GM10266 (cell line): ENCODE measurements at regions not wholly inside any gene's neighbourhood (a gene's known extent, or its start where the extent isn't known, plus 50 kb on each side); places are given as distances from the start of the nearest gene placed in this dataset.

Experiments used
- DNase-seq: peaks from one replicate; pipeline ENCODE4 v3.0.0; 2012; ENCODE audit errors: extremely low spot score
- TF ChIP-seq, protein P1 (sequence below): IDR thresholded peaks from 2 replicates; pipeline ENCODE4 v1.5.1; 2012; ENCODE audit warnings: mild to moderate bottlenecking, low read depth; ENCODE audit not compliant: control insufficient read depth, insufficient read depth; ENCODE audit errors: missing control alignments

- TF ChIP-seq, protein P1, sequence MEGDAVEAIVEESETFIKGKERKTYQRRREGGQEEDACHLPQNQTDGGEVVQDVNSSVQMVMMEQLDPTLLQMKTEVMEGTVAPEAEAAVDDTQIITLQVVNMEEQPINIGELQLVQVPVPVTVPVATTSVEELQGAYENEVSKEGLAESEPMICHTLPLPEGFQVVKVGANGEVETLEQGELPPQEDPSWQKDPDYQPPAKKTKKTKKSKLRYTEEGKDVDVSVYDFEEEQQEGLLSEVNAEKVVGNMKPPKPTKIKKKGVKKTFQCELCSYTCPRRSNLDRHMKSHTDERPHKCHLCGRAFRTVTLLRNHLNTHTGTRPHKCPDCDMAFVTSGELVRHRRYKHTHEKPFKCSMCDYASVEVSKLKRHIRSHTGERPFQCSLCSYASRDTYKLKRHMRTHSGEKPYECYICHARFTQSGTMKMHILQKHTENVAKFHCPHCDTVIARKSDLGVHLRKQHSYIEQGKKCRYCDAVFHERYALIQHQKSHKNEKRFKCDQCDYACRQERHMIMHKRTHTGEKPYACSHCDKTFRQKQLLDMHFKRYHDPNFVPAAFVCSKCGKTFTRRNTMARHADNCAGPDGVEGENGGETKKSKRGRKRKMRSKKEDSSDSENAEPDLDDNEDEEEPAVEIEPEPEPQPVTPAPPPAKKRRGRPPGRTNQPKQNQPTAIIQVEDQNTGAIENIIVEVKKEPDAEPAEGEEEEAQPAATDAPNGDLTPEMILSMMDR, result no peak
- no peak for DNase-seq
Measured at GRCh38 chr10:58990693-58991092, 185.8 kb upstream of the PHYHIPL start.

GRCh38 chr10:58991856-58992255 lies 184.6 kb upstream of the PHYHIPL start:
- no peak for DNase-seq
- TF ChIP-seq, protein P1, result no peak

DNA sequence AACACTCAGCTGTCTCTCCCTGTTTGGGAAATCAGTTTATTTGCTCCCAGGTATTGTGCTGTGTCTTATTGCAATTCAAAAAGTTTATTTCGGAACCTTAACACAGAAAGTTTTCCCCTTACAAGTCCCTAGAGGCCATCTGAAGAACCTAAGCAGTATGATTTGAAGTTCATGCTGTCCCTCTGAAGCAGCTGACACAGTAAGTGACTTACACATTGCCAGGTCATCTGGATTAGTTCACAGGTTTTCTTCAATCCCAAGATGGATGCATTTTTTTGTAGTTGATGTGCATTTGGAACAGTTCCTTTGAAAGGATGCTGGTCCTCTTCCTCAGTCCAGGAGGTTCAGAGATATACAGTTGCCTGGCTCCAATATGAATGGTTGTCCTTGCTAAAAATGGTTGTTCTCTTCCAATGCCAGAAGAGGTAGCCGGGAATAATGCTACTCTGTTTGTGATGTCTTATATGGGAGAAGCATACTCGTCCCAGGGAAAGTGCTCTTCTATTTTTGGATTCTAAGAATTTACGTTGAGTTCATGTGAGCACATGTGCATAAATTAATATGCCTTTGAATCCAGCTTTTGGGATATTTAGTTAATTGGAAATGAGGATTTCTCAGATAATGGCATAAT lies 183.5 kb upstream of the PHYHIPL start:
- TF ChIP-seq, protein P1, result no peak
- DNase-seq, result no peak

- TF ChIP-seq, protein P1, result no peak
- peak; percentile 30 for DNase-seq
Measured at GRCh38 chr10:58993480-58994221, 182.8 kb upstream of the PHYHIPL start.

DNA sequence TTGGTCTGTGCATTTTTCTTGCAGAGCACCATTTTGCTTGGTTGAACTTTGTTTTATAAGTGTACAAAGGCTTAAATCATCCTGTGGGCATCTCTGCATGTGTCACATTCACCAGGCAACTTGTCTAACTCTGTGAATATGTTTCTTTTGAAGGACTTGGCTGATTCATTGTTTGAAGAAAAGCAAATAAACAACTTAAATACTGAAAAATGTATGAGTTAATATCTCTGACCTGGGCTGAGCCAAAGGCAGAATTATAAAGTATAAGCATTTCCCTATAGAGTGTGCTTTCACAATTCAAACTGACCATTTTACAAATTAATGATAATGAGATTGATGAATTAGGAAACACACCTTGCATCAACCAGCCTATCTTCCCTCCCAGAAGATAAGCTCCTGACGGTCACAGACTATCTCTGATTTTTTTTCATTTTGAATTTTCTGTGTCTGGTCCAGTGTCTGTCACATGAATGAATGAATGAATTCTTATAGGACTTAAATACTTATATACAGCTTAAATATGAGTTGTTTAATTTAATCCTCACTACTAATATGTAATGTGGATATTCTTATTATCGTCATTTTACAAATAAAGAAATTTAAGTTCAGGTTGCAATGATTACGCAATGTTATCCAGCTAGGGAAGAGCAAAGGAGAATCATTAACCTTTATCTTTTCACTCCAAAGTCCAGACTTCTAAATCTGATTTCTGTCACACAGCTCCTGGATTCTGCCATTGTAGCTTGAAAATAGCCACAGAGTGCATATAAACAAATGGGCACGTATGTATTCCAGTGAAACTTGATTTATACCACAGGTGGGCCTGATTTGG lies 182.0 kb upstream of the PHYHIPL start:
- no peak for DNase-seq
- TF ChIP-seq, protein P1, result no peak

DNA sequence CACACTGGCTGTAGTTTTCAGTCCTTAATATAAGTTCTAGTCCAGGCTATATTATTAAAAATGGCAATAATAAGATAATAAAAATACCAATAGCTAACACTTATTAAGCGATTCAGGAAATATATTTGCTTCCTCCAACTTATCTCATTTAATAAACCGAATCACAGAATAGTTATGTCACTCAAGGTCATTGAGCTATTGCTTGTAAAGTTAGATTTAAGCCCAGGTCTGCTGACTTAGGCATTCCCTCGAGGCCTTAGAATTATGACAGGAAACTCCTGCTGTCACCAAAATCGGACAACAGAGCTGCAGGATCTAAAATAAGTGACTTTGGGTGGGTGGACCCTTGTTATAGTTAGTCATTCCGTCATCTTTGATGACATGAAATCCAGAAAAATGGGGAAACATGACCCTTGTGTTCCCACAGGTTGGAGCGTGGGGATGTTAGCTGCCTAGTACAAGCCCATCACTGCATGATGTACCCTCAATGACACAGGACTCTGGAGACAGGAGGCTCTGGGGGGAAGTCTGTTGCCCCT lies 181.3 kb upstream of the PHYHIPL start:
- no peak for DNase-seq
- TF ChIP-seq, protein P1, result no peak
